GM12878 (cell line): ENCODE measurements at regions not wholly inside any gene's neighbourhood (a gene's known extent, or its start where the extent isn't known, plus 50 kb on each side); places are given as distances from the start of the nearest gene placed in this dataset.

Experiments used
- ATAC-seq: fragments of 200-7000 bp; cut with Tn5 transposase; 3 replicates; pipeline ENCODE4 v1.9.1; 2020; ENCODE audit warnings: mild to moderate bottlenecking, moderate library complexity
- BruUV-seq: library from RNA; stranded (reverse); fragments of 400-500 nt; replicated peaks from 2 replicates; lab custom pipeline; 2021; lab: Mats Ljungman, UMichigan
- CTCF ChIA-PET: fragments of 300-600 bp; sonication (Branson Sonifier 250); formaldehyde crosslinking; extraction: SDS; loops from one replicate; lab custom pipeline; 2021; ENCODE audit warnings: inconsistent platforms; lab: Yijun Ruan, JAX
- POLR2A ChIA-PET: fragments of 350-600 bp; formaldehyde crosslinking; extraction: SDS; loops from one replicate; lab custom pipeline; 2021; ENCODE audit warnings: inconsistent platforms; lab: Charles Lee
- RAD21 ChIA-PET: fragments of 300-600 bp; sonication (Branson Sonifier 250); formaldehyde crosslinking; loops from one replicate; lab custom pipeline; 2023; ENCODE audit warnings: antibody characterized with exemption; ENCODE audit not compliant: unreplicated experiment; lab: Charles Lee
- SMC1A ChIA-PET: fragments of 300-600 bp; sonication (Branson Sonifier 250); formaldehyde crosslinking; loops from one replicate; lab custom pipeline; 2023; ENCODE audit not compliant: unreplicated experiment, uncharacterized antibody; lab: Charles Lee
- DNase-seq: peaks from one replicate; pipeline ENCODE4 v3.0.0-alpha.2; 2011; ENCODE audit warnings: low read depth, low spot score
- FAIRE-seq: peaks from 3 replicates; lab custom pipeline; 2011; peaks lifted over from hg19 to GRCh38; lab: Jason Lieb, UNC
- H2AFZ ChIP-seq: 2 replicates; pipeline ENCODE4 v1.6.0; 2011; ENCODE audit warnings: low read depth, low read length, control low read depth; ENCODE audit not compliant: control insufficient read depth
- H3K27ac ChIP-seq: 2 replicates; pipeline ENCODE4 v1.5.1; 2011; ENCODE audit warnings: control low read depth; ENCODE audit not compliant: control insufficient read depth, insufficient read depth
- H3K27me3 ChIP-seq, 2 experiments: replicated peaks in 1 of 2; 2 replicates each; pipeline versions ENCODE4 v1.6.0 to v1.6.1; 2011; ENCODE audit warnings: low read length in 1 of 2; ENCODE audit not compliant: control insufficient read depth in 2 of 2, insufficient read depth in 2 of 2
- H3K36me3 ChIP-seq, 2 experiments: 2 replicates each; pipeline ENCODE4 v1.5.1; 2011; ENCODE audit warnings: low read length in 1 of 2; ENCODE audit not compliant: control insufficient read depth in 2 of 2, insufficient read depth in 2 of 2
- H3K4me1 ChIP-seq: 2 replicates; pipeline ENCODE4 v1.6.1; 2011; ENCODE audit warnings: mild to moderate bottlenecking, low read length, moderate library complexity, mixed read lengths; ENCODE audit not compliant: control insufficient read depth, insufficient read depth
- H3K4me2 ChIP-seq: 2 replicates; pipeline ENCODE4 v1.6.0; 2011; ENCODE audit warnings: control low read depth; ENCODE audit not compliant: control insufficient read depth, insufficient read depth
- H3K4me3 ChIP-seq: fragments of 200-600 bp; sonication (generic); 2 replicates; pipeline ENCODE4 v1.5.1; 2016
- H3K79me2 ChIP-seq: 2 replicates; pipeline ENCODE4 v1.6.0; 2011; ENCODE audit warnings: low read length; ENCODE audit not compliant: control insufficient read depth, insufficient read depth
- H3K9ac ChIP-seq: 2 replicates; pipeline ENCODE4 v1.8.0; 2011; ENCODE audit warnings: low read length, control low read depth, mixed read lengths; ENCODE audit not compliant: control insufficient read depth, insufficient read depth
- H3K9me3 ChIP-seq: replicated peaks from 3 replicates; pipeline ENCODE4 v1.5.1; 2011; ENCODE audit warnings: mild to moderate bottlenecking, low read length; ENCODE audit not compliant: control insufficient read depth, insufficient read depth
- H4K20me1 ChIP-seq: 2 replicates; pipeline ENCODE4 v1.6.0; 2011; ENCODE audit not compliant: control insufficient read depth, insufficient read depth
- CHD1 ChIP-seq: IDR thresholded peaks from 2 replicates; pipeline ENCODE4 v1.6.1; 2012; ENCODE audit warnings: low read depth, low read length, improper control_type of control experiment
- CTCF ChIP-seq, 3 experiments: IDR thresholded peaks in 2 of 3; conservative IDR thresholded peaks in 1 of 3; 2 replicates each; pipeline ENCODE4 v1.5.1; 2011; ENCODE audit warnings: low read depth in 3 of 3, low read length in 3 of 3, mild to moderate bottlenecking in 3 of 3, control low read depth in 2 of 3, moderate library complexity in 2 of 3, inconsistent platforms in 1 of 3, mixed read lengths in 1 of 3; ENCODE audit not compliant: control insufficient read depth in 2 of 3, insufficient read depth in 1 of 3; ENCODE audit errors: extremely low read depth in 1 of 3
- KLF5 ChIP-seq: fragments of 450-650 bp; IDR thresholded peaks from 2 replicates; pipeline ENCODE4 v1.6.1; 2014; ENCODE audit warnings: mild to moderate bottlenecking; ENCODE audit not compliant: partially characterized antibody
- LARP7 ChIP-seq: fragments of 450-650 bp; IDR thresholded peaks from 2 replicates; pipeline ENCODE4 v1.6.1; 2017; ENCODE audit warnings: mild to moderate bottlenecking
- NFYA ChIP-seq: IDR thresholded peaks from 2 replicates; pipeline ENCODE4 v1.6.1; 2011; ENCODE audit warnings: low read depth, mild to moderate bottlenecking, low read length, improper control_type of control experiment, borderline replicate concordance
- NR2C2 ChIP-seq: IDR thresholded peaks from 2 replicates; pipeline ENCODE4 v1.6.1; 2011; ENCODE audit warnings: borderline replicate concordance, low read depth; ENCODE audit not compliant: control insufficient read depth, insufficient read length
- NR2F1 ChIP-seq: fragments of 450-650 bp; conservative IDR thresholded peaks from 2 replicates; pipeline ENCODE4 v1.6.1; 2017; ENCODE audit warnings: mild to moderate bottlenecking
- RBBP5 ChIP-seq: fragments of 200-600 bp; sonication (generic); conservative IDR thresholded peaks from 2 replicates; pipeline ENCODE4 v1.6.1; 2016
- STAT1 ChIP-seq: fragments of 450-650 bp; conservative IDR thresholded peaks from 2 replicates; pipeline ENCODE4 v1.6.1; 2014; ENCODE audit warnings: antibody characterized with exemption, mild to moderate bottlenecking
- TBL1XR1 ChIP-seq: IDR thresholded peaks from 2 replicates; pipeline ENCODE4 v1.6.1; 2012; ENCODE audit warnings: low read depth, low read length, improper control_type of control experiment
- WGBS: methylation state at CpG from one replicate; pipeline ENCODE4 v1.1.6; 2016; ENCODE audit warnings: low lambda C conversion rate; ENCODE audit not compliant: insufficient replicate concordance, insufficient coverage; ENCODE audit errors: missing lambda C conversion rate; 5-methylcytosine and 5-hydroxymethylcytosine counted together
- in situ Hi-C: fragments of 300-500 bp; cut with MboI; formaldehyde crosslinking; loops from 9 replicates; pipeline ENCODE4 v1.14.3; 2018; ENCODE audit warnings: mixed read lengths
- intact Hi-C: fragments of 100-400 bp; cut with micrococcal nuclease; formaldehyde crosslinking; loops from one replicate; pipeline ENCODE4 v1.14.2; 2022; ENCODE audit not compliant: unreplicated experiment
- TF ChIP-seq, protein P1 (sequence below): fragments of 450-650 bp; formaldehyde crosslinking; IDR thresholded peaks from 2 replicates; pipeline ENCODE4 v1.4.0; 2020; ENCODE audit warnings: mild to moderate bottlenecking, moderate library complexity

DNA sequence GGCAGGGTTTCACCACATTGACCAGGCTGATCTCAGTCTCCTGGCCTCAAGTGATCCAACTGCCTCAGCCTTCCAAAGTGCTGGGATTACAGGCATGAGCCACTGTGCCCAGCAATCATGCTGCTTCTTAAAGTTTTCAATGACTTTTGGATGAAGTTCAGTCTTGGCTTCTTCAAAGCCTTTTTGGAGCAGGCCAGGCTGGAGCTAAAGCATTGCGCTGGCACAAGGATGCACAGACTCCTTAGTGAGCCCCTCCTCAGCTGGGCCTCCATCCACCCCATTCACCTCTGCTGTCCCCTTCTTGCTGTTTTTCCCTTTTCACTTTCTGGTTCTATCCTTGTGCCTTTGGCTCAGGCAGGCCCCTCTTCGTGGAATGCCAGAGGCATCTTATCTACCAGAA lies 638.6 kb downstream of the TYW1 start:
- no peaks in the 10 kb centered on the region for H3K27me3 ChIP-seq
- H3K9me3 ChIP-seq = no peaks in the 10 kb centered on the region; the same call in 1 of the 3 replicates
- FAIRE-seq = no peak
- no TSS peak for BruUV-seq
- RAD21 ChIA-PET = no interaction called here
- POLR2A ChIA-PET = no interaction called here
- no peaks in the 10 kb centered on the region for H4K20me1 ChIP-seq
- no peaks in the 10 kb centered on the region for H3K4me1 ChIP-seq
- CTCF ChIA-PET = interaction anchor here (1.1 kb wide), 1 partner anchor 10 kb away, joined by 6 read pairs; no protein-coding TSS in a partner anchor
- no peaks in the 10 kb centered on the region for H3K36me3 ChIP-seq
- no peak overlapping the region for H3K4me3 ChIP-seq
- 27% methylated on average over 2 of the region's 2 CpGs for WGBS
- SMC1A ChIA-PET = no interaction called here
- H3K79me2 ChIP-seq = no peaks in the 10 kb centered on the region
- no peak overlapping the region for H2AFZ ChIP-seq
- TF ChIP-seq CTCF (IDR thresholded peaks at IDR 0.05 in 2 of 3, conservative IDR thresholded peaks at IDR 0.05 in 1 of 3; ENCODE audit: control insufficient read depth in 2 of 3, extremely low read depth in 1 of 3, insufficient read depth in 1 of 3, low read depth in 3 of 3, low read length in 3 of 3) = no peak
- TF ChIP-seq NR2F1 = no peak
- TF ChIP-seq TBL1XR1 = no peak
- no peak for TF ChIP-seq LARP7
- no peak for TF ChIP-seq KLF5
- no peak for TF ChIP-seq STAT1
- no peak for TF ChIP-seq NR2C2
- no peak for TF ChIP-seq NFYA
- no peak for TF ChIP-seq RBBP5
- TF ChIP-seq CHD1 = no peak
- TF ChIP-seq, protein P1, sequence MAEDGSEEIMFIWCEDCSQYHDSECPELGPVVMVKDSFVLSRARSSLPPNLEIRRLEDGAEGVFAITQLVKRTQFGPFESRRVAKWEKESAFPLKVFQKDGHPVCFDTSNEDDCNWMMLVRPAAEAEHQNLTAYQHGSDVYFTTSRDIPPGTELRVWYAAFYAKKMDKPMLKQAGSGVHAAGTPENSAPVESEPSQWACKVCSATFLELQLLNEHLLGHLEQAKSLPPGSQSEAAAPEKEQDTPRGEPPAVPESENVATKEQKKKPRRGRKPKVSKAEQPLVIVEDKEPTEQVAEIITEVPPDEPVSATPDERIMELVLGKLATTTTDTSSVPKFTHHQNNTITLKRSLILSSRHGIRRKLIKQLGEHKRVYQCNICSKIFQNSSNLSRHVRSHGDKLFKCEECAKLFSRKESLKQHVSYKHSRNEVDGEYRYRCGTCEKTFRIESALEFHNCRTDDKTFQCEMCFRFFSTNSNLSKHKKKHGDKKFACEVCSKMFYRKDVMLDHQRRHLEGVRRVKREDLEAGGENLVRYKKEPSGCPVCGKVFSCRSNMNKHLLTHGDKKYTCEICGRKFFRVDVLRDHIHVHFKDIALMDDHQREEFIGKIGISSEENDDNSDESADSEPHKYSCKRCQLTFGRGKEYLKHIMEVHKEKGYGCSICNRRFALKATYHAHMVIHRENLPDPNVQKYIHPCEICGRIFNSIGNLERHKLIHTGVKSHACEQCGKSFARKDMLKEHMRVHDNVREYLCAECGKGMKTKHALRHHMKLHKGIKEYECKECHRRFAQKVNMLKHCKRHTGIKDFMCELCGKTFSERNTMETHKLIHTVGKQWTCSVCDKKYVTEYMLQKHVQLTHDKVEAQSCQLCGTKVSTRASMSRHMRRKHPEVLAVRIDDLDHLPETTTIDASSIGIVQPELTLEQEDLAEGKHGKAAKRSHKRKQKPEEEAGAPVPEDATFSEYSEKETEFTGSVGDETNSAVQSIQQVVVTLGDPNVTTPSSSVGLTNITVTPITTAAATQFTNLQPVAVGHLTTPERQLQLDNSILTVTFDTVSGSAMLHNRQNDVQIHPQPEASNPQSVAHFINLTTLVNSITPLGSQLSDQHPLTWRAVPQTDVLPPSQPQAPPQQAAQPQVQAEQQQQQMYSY (CRISPR knock-in tag) = no peak
- TF ChIP-seq, all 136 proteins: peak for 0
- H3K9ac ChIP-seq = no peak overlapping the region
- intact Hi-C loops (no loop called here), in situ Hi-C loops (no loop called here)
- H3K27ac ChIP-seq = no peak overlapping the region
- H3K4me2 ChIP-seq = no peak overlapping the region
- DNase-seq (no peak), ATAC-seq (no peak)
